H9 (cell line): ENCODE measurements at regions not wholly inside any gene's neighbourhood (a gene's known extent, or its start where the extent isn't known, plus 50 kb on each side); places are given as distances from the start of the nearest gene placed in this dataset.

Source experiments
- DNase-seq: peaks from one replicate; pipeline ENCODE4 v3.0.0-alpha.2; 2017
- H2AFZ ChIP-seq: one replicate; pipeline ENCODE4 v1.6.1; 2013; ENCODE audit warnings: mild to moderate bottlenecking, low read length, control low read depth, moderate library complexity
- H2AK5ac ChIP-seq: 2 replicates; pipeline ENCODE4 v1.6.1; 2013; ENCODE audit warnings: low read length, control low read depth, mixed read lengths; ENCODE audit not compliant: insufficient read length
- H2BK120ac ChIP-seq: one replicate; pipeline ENCODE4 v1.6.1; 2013; ENCODE audit warnings: low read depth, mild to moderate bottlenecking, low read length, control low read depth, inconsistent platforms; ENCODE audit not compliant: poor library complexity, severe bottlenecking
- H2BK12ac ChIP-seq: 2 replicates; pipeline ENCODE4 v1.6.1; 2013; ENCODE audit warnings: low read length, control low read depth, mixed read lengths, low read depth; ENCODE audit not compliant: insufficient read length
- H2BK15ac ChIP-seq: 2 replicates; pipeline ENCODE4 v1.6.1; 2013; ENCODE audit warnings: low read depth, low read length, control low read depth
- H2BK20ac ChIP-seq: one replicate; pipeline ENCODE4 v1.6.1; 2013; ENCODE audit warnings: low read depth, mild to moderate bottlenecking, low read length, control low read depth, inconsistent platforms; ENCODE audit not compliant: poor library complexity, severe bottlenecking
- H2BK5ac ChIP-seq: 2 replicates; pipeline ENCODE4 v1.6.1; 2013; ENCODE audit warnings: low read length, control low read depth, mixed read lengths; ENCODE audit not compliant: insufficient read length
- H3K14ac ChIP-seq: 2 replicates; pipeline ENCODE4 v1.6.1; 2013; ENCODE audit warnings: low read length, control low read depth; ENCODE audit not compliant: insufficient read depth
- H3K18ac ChIP-seq: 2 replicates; pipeline ENCODE4 v1.6.1; 2013; ENCODE audit warnings: low read depth, mild to moderate bottlenecking, mixed read lengths, low read length, control low read depth; ENCODE audit not compliant: insufficient read length
- H3K23ac ChIP-seq: 2 replicates; pipeline ENCODE4 v1.6.1; 2013; ENCODE audit warnings: low read length, control low read depth, mixed read lengths, low read depth; ENCODE audit not compliant: insufficient read length
- H3K23me2 ChIP-seq: 2 replicates; pipeline ENCODE4 v1.6.1; 2013; ENCODE audit warnings: low read depth, mild to moderate bottlenecking, mixed read lengths, low read length, control low read depth; ENCODE audit not compliant: insufficient read length, poor library complexity, severe bottlenecking
- H3K27ac ChIP-seq: 2 replicates; pipeline ENCODE4 v1.5.1; 2013; ENCODE audit warnings: low read length, control low read depth, mixed read lengths, low read depth; ENCODE audit not compliant: insufficient read length
- H3K27me3 ChIP-seq: 2 replicates; pipeline ENCODE4 v1.6.1; 2013; ENCODE audit warnings: low read length, control low read depth, inconsistent platforms; ENCODE audit not compliant: insufficient read depth
- H3K4ac ChIP-seq: 2 replicates; pipeline ENCODE4 v1.6.1; 2013; ENCODE audit warnings: low read depth, mild to moderate bottlenecking, control low read depth, inconsistent platforms, low read length, moderate library complexity
- H3K4me1 ChIP-seq: 2 replicates; pipeline ENCODE4 v1.6.1; 2013; ENCODE audit warnings: low read length, control low read depth, inconsistent platforms; ENCODE audit not compliant: insufficient read depth
- H3K4me2 ChIP-seq: 2 replicates; pipeline ENCODE4 v1.6.1; 2013; ENCODE audit warnings: low read length, control low read depth, mixed read lengths; ENCODE audit not compliant: insufficient read length, insufficient read depth
- H3K56ac ChIP-seq: 2 replicates; pipeline ENCODE4 v1.6.1; 2013; ENCODE audit warnings: low read depth, mild to moderate bottlenecking, mixed read lengths, low read length, control low read depth; ENCODE audit not compliant: insufficient read length
- H3K79me1 ChIP-seq: 2 replicates; pipeline ENCODE4 v1.6.1; 2013; ENCODE audit warnings: low read depth, mild to moderate bottlenecking, moderate library complexity, low read length, control low read depth, inconsistent platforms; ENCODE audit not compliant: insufficient read depth, poor library complexity, severe bottlenecking
- H3K79me2 ChIP-seq: 2 replicates; pipeline ENCODE4 v1.6.1; 2013; ENCODE audit warnings: low read length, control low read depth, inconsistent platforms; ENCODE audit not compliant: insufficient read depth
- H3K9ac ChIP-seq: 2 replicates; pipeline ENCODE4 v1.6.1; 2013; ENCODE audit warnings: low read length, control low read depth, mixed read lengths; ENCODE audit not compliant: insufficient read length; ENCODE audit errors: extremely low read depth
- H3K9me3 ChIP-seq: one replicate; pipeline ENCODE4 v1.6.1; 2013; ENCODE audit warnings: low read depth, low read length, inconsistent platforms; ENCODE audit not compliant: control insufficient read depth
- H3T11ph ChIP-seq: one replicate; pipeline ENCODE4 v1.6.1; 2013; ENCODE audit warnings: mild to moderate bottlenecking, low read length, control low read depth, inconsistent platforms
- H4K20me1 ChIP-seq: one replicate; pipeline ENCODE4 v1.6.1; 2013; ENCODE audit not compliant: control insufficient read depth, insufficient read length, insufficient read depth
- H4K5ac ChIP-seq: 2 replicates; pipeline ENCODE4 v1.6.1; 2013; ENCODE audit warnings: low read depth, mild to moderate bottlenecking, mixed read lengths, low read length, control low read depth; ENCODE audit not compliant: insufficient read length
- H4K8ac ChIP-seq: replicated peaks from 2 replicates; pipeline ENCODE4 v1.6.1; 2013; ENCODE audit warnings: low read length, control low read depth, mixed read lengths, low read depth; ENCODE audit not compliant: insufficient read length
- H4K91ac ChIP-seq: 2 replicates; pipeline ENCODE4 v1.6.1; 2013; ENCODE audit warnings: low read depth, mild to moderate bottlenecking, moderate library complexity, mixed read lengths, low read length, control low read depth; ENCODE audit not compliant: insufficient read length
- H3K27ac Mint-ChIP-seq, 3 experiments: 2 replicates in 2 of 3; 3 replicates in 1 of 3; pipeline ENCODE4 v1.8.0; 2020 to 2021; ENCODE audit warnings: mixed read lengths in 3 of 3, mild to moderate bottlenecking in 1 of 3, moderate library complexity in 1 of 3
- H3K27me3 Mint-ChIP-seq: 2 replicates; pipeline ENCODE4 v1.8.0; 2021; ENCODE audit warnings: low read depth, mild to moderate bottlenecking, moderate library complexity, mixed read lengths
- H3K36me3 Mint-ChIP-seq, 3 experiments: 2 replicates in 2 of 3; 3 replicates in 1 of 3; pipeline ENCODE4 v1.8.0; 2020 to 2021; ENCODE audit warnings: low read depth in 3 of 3, mixed read lengths in 3 of 3; ENCODE audit not compliant: insufficient read depth in 1 of 3
- H3K4me1 Mint-ChIP-seq, 2 experiments: 2 replicates each; pipeline ENCODE4 v1.8.0; 2020; ENCODE audit warnings: mixed read lengths in 2 of 2
- H3K4me3 Mint-ChIP-seq, 2 experiments: 2 replicates in 1 of 2; 3 replicates in 1 of 2; pipeline ENCODE4 v1.8.0; 2020 to 2021; ENCODE audit warnings: mild to moderate bottlenecking in 2 of 2, mixed read lengths in 2 of 2, moderate library complexity in 1 of 2
- H3K9me3 Mint-ChIP-seq, 2 experiments: 2 replicates in 1 of 2; 3 replicates in 1 of 2; pipeline ENCODE4 v1.8.0; 2020; ENCODE audit warnings: mild to moderate bottlenecking in 2 of 2, mixed read lengths in 2 of 2, moderate library complexity in 1 of 2
- CTCF ChIP-seq: fragments of 200-600 bp; sonication (generic); conservative IDR thresholded peaks from 3 replicates; pipeline ENCODE4 v1.8.0; 2021; ENCODE audit warnings: antibody characterized with exemption, mild to moderate bottlenecking
- WGBS: extraction: QIAGEN DNeasy Blood & Tissue Kit; methylation state at CpG from one replicate; pipeline ENCODE4 v1.1.7; 2013; ENCODE audit warnings: missing lambda C conversion rate, low lambda C conversion rate, mixed read lengths; ENCODE audit not compliant: insufficient read length; ENCODE audit errors: extremely low coverage; 5-methylcytosine and 5-hydroxymethylcytosine counted together

- DNase-seq = no peak
- H3K56ac ChIP-seq = no peak overlapping the region
- no peak overlapping the region for H3K14ac ChIP-seq
- no peak overlapping the region for H3T11ph ChIP-seq
- H2BK20ac ChIP-seq = no peak overlapping the region
- H3K4me1 ChIP-seq = no peaks in the 10 kb centered on the region
- H3K27me3 Mint-ChIP-seq = no peaks in the 10 kb centered on the region; the same call in 1 of the 2 replicates
- H3K23ac ChIP-seq = no peak overlapping the region
- no peak overlapping the region for H2AFZ ChIP-seq
- no peaks in the 10 kb centered on the region for H4K20me1 ChIP-seq
- no peak overlapping the region for H4K8ac ChIP-seq
- no peaks in the 10 kb centered on the region for H3K27me3 ChIP-seq
- no peak overlapping the region for H3K9ac ChIP-seq
- H3K4me3 Mint-ChIP-seq = no peak overlapping the region
- H3K27ac Mint-ChIP-seq = no peak overlapping the region
- no peak overlapping the region for H4K91ac ChIP-seq
- no peaks in the 10 kb centered on the region for H3K9me3 ChIP-seq
- no peak overlapping the region for H3K4me2 ChIP-seq
- H3K4me1 Mint-ChIP-seq = no peaks in the 10 kb centered on the region
- H2BK12ac ChIP-seq = no peak overlapping the region
- H2BK120ac ChIP-seq = no peak overlapping the region
- H2BK15ac ChIP-seq = no peak overlapping the region
- no peak overlapping the region for H3K27ac ChIP-seq
- no peak for TF ChIP-seq CTCF
- no peak overlapping the region for H4K5ac ChIP-seq
- H3K79me2 ChIP-seq = no peaks in the 10 kb centered on the region
- no peaks in the 10 kb centered on the region; a peak in 3 of 5 replicates for H3K9me3 Mint-ChIP-seq
- no peaks in the 10 kb centered on the region for H3K36me3 Mint-ChIP-seq
- no peaks in the 10 kb centered on the region for H3K79me1 ChIP-seq
- H3K4ac ChIP-seq = no peak overlapping the region
- no peak overlapping the region for H2BK5ac ChIP-seq
- H3K18ac ChIP-seq = no peak overlapping the region
- no CpG with 5 or more reads among the region's 1 CpG for WGBS
- H2AK5ac ChIP-seq = no peak overlapping the region
- H3K23me2 ChIP-seq = no peaks in the 10 kb centered on the region
Measured at GRCh38 chr6:3591970-3592369, 135.1 kb upstream of the SLC22A23 start.
